ENCODE measurements at regions not wholly inside any gene's neighbourhood (a gene's known extent, or its start where the extent isn't known, plus 50 kb on each side); places are given as distances from the start of the nearest gene placed in this dataset.

DNA sequence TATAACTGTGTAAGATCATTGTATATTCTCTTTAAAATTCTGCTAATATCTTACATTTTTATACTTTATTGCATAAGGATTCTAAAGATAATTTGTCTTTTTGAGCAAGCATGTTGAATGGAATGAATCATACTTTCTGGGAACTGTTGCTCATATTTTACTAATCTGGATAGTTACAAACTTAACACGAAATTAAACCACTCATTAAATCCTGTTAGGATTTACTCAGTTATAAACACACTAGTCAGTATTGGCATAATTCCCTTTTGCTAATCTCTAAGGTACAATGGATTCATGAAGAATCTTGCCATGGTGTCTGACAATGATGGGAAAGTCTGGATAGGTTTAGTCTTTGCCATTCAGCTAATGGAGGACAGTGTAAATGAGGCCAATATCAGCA, 338.1 kb upstream of the SMC2 start:
- CTCF ChIA-PET (ENCODE audit: low intra/inter-chr PET ratio): no interaction called here

More for the DNA sequence above, 338.1 kb upstream of the SMC2 start:
- no peak overlapping the region for H3K4me2 ChIP-seq (ENCODE audit: insufficient read depth, low read length)
- no peak overlapping the region for H2AFZ ChIP-seq (ENCODE audit: low read depth, low read length)
- POLR2A ChIA-PET: no interaction called here
- no peaks in the 10 kb centered on the region for H3K9me3 ChIP-seq (replicated peaks; ENCODE audit: control insufficient read depth, insufficient read depth, low read depth, low read length)
- H3K4me1 ChIP-seq (replicated peaks in 1 of 2; ENCODE audit: control insufficient read depth in 2 of 2, insufficient read depth in 2 of 2, low read length in 2 of 2): no peaks in the 10 kb centered on the region
- H3K36me3 ChIP-seq (ENCODE audit: control insufficient read depth, insufficient read depth, low read length): no peaks in the 10 kb centered on the region
- H3K27me3 ChIP-seq (ENCODE audit: control insufficient read depth in 2 of 2, insufficient read depth in 2 of 2, low read length in 2 of 2): no peaks in the 10 kb centered on the region
- no peaks in the 10 kb centered on the region for H3K79me2 ChIP-seq (ENCODE audit: control insufficient read depth, insufficient read depth, low read length)
- DNase-seq (ENCODE audit: extremely low read depth in 1 of 4, low spot score in 3 of 4): no peak
- 7% methylated on average over 1 of the region's 1 CpG for WGBS (ENCODE audit: insufficient coverage, low coverage, missing lambda C conversion rate)
- no peak overlapping the region for H3K27ac ChIP-seq (ENCODE audit: extremely low read depth, low read depth, low read length)
- no peak overlapping the region for H3K4me3 ChIP-seq
- BruUV-seq (replicated peaks): no TSS peak
- TF ChIP-seq, protein P1, sequence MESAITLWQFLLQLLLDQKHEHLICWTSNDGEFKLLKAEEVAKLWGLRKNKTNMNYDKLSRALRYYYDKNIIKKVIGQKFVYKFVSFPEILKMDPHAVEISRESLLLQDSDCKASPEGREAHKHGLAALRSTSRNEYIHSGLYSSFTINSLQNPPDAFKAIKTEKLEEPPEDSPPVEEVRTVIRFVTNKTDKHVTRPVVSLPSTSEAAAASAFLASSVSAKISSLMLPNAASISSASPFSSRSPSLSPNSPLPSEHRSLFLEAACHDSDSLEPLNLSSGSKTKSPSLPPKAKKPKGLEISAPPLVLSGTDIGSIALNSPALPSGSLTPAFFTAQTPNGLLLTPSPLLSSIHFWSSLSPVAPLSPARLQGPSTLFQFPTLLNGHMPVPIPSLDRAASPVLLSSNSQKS (CRISPR knock-in tag; IDR thresholded peaks at IDR 0.05): no peak
- no peak for TF ChIP-seq NR1H2 (CRISPR knock-in tag; IDR thresholded peaks at IDR 0.05)
- TF ChIP-seq EWSR1 (IDR thresholded peaks at IDR 0.05; ENCODE audit: borderline replicate concordance, low read depth, partially characterized antibody): no peak
- TF ChIP-seq TAF9B (IDR thresholded peaks at IDR 0.05; ENCODE audit: partially characterized antibody): no peak
- no peak for TF ChIP-seq NCOA4 (IDR thresholded peaks at IDR 0.05; ENCODE audit: partially characterized antibody)
- TF ChIP-seq SAP30 (IDR thresholded peaks at IDR 0.05; ENCODE audit: borderline replicate concordance, insufficient read depth, low read depth, low read length, poor library complexity, severe bottlenecking): no peak
- no peak for TF ChIP-seq CBFB (CRISPR knock-in tag; IDR thresholded peaks at IDR 0.05)
- no peak for TF ChIP-seq PHF21A (IDR thresholded peaks at IDR 0.05; ENCODE audit: borderline replicate concordance, low read depth)
- TF ChIP-seq, protein P2, sequence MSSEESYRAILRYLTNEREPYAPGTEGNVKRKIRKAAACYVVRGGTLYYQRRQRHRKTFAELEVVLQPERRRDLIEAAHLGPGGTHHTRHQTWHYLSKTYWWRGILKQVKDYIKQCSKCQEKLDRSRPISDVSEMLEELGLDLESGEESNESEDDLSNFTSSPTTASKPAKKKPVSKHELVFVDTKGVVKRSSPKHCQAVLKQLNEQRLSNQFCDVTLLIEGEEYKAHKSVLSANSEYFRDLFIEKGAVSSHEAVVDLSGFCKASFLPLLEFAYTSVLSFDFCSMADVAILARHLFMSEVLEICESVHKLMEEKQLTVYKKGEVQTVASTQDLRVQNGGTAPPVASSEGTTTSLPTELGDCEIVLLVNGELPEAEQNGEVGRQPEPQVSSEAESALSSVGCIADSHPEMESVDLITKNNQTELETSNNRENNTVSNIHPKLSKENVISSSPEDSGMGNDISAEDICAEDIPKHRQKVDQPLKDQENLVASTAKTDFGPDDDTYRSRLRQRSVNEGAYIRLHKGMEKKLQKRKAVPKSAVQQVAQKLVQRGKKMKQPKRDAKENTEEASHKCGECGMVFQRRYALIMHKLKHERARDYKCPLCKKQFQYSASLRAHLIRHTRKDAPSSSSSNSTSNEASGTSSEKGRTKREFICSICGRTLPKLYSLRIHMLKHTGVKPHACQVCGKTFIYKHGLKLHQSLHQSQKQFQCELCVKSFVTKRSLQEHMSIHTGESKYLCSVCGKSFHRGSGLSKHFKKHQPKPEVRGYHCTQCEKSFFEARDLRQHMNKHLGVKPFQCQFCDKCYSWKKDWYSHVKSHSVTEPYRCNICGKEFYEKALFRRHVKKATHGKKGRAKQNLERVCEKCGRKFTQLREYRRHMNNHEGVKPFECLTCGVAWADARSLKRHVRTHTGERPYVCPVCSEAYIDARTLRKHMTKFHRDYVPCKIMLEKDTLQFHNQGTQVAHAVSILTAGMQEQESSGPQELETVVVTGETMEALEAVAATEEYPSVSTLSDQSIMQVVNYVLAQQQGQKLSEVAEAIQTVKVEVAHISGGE (CRISPR knock-in tag; IDR thresholded peaks at IDR 0.05): no peak
- no peak for TF ChIP-seq CREBBP (IDR thresholded peaks at IDR 0.05; ENCODE audit: low read depth, low read length)
- no peak for TF ChIP-seq FOXA1 (IDR thresholded peaks at IDR 0.05; ENCODE audit: borderline replicate concordance)
- TF ChIP-seq, protein P3, sequence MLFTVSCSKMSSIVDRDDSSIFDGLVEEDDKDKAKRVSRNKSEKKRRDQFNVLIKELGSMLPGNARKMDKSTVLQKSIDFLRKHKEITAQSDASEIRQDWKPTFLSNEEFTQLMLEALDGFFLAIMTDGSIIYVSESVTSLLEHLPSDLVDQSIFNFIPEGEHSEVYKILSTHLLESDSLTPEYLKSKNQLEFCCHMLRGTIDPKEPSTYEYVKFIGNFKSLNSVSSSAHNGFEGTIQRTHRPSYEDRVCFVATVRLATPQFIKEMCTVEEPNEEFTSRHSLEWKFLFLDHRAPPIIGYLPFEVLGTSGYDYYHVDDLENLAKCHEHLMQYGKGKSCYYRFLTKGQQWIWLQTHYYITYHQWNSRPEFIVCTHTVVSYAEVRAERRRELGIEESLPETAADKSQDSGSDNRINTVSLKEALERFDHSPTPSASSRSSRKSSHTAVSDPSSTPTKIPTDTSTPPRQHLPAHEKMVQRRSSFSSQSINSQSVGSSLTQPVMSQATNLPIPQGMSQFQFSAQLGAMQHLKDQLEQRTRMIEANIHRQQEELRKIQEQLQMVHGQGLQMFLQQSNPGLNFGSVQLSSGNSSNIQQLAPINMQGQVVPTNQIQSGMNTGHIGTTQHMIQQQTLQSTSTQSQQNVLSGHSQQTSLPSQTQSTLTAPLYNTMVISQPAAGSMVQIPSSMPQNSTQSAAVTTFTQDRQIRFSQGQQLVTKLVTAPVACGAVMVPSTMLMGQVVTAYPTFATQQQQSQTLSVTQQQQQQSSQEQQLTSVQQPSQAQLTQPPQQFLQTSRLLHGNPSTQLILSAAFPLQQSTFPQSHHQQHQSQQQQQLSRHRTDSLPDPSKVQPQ (CRISPR knock-in tag; IDR thresholded peaks at IDR 0.05; ENCODE audit: borderline replicate concordance): no peak
- FAIRE-seq: no peak
- H3K9me1 ChIP-seq (ENCODE audit: control insufficient read depth, insufficient read depth, low read length): no peaks in the 10 kb centered on the region
- ATAC-seq: no peak
- no peaks in the 10 kb centered on the region for H4K20me1 ChIP-seq (replicated peaks; ENCODE audit: control insufficient read depth, insufficient read depth, low read length)
- intact Hi-C loops (cut with micrococcal nuclease): no loop called here
- in situ Hi-C loops (cut with MboI): no loop called here
- no peak overlapping the region for H3K9ac ChIP-seq (ENCODE audit: insufficient read depth in 1 of 2, low read depth in 2 of 2, low read length in 2 of 2)
